Fibroblast of lung (primary cell): ENCODE measurements at regions not wholly inside any gene's neighbourhood (a gene's known extent, or its start where the extent isn't known, plus 50 kb on each side); places are given as distances from the start of the nearest gene placed in this dataset.

Experiments
- DNase-seq, 2 donors: peaks; one replicate each; pipeline versions ENCODE4 v3.0.0 to v3.0.0-alpha.2; 2010; ENCODE audit warnings: low read depth in 2 of 2
- H2AFZ ChIP-seq: 2 replicates; pipeline ENCODE4 v1.5.1; 2012; ENCODE audit warnings: low read length, control low read depth, inconsistent platforms
- H3K27ac ChIP-seq: 2 replicates; pipeline ENCODE4 v1.5.1; 2011; ENCODE audit warnings: low read length, control low read depth; ENCODE audit not compliant: insufficient read depth
- H3K27me3 ChIP-seq: 2 replicates; pipeline ENCODE4 v1.5.1; 2011; ENCODE audit warnings: mild to moderate bottlenecking, low read length; ENCODE audit not compliant: control insufficient read depth, insufficient read depth
- H3K36me3 ChIP-seq: 2 replicates; pipeline ENCODE4 v1.5.1; 2011; ENCODE audit warnings: low read length; ENCODE audit not compliant: control insufficient read depth, insufficient read depth
- H3K4me1 ChIP-seq: 2 replicates; pipeline ENCODE4 v1.5.1; 2011; ENCODE audit warnings: low read length; ENCODE audit not compliant: control insufficient read depth, insufficient read depth; ENCODE audit errors: extremely low read depth
- H3K4me2 ChIP-seq: 2 replicates; pipeline ENCODE4 v1.5.1; 2011; ENCODE audit warnings: low read length, control low read depth; ENCODE audit not compliant: insufficient read depth; ENCODE audit errors: extremely low read depth
- H3K4me3 ChIP-seq, 4 experiments: fragments of 200-600 bp in 1 of 4; sonication (generic) in 1 of 4; replicated peaks in 1 of 4; 2 replicates each; pipeline ENCODE4 v1.5.1; 2011 to 2016; ENCODE audit warnings: low read length in 4 of 4, low read depth in 3 of 4, mild to moderate bottlenecking in 3 of 4, control low read depth in 2 of 4, inconsistent platforms in 1 of 4, mixed read lengths in 1 of 4; ENCODE audit not compliant: insufficient read depth in 1 of 4; ENCODE audit errors: control extremely low read depth in 1 of 4
- H3K79me2 ChIP-seq: 2 replicates; pipeline ENCODE4 v1.5.1; 2012; ENCODE audit warnings: mild to moderate bottlenecking, low read length, inconsistent platforms; ENCODE audit not compliant: control insufficient read depth, insufficient read depth
- H3K9ac ChIP-seq: 2 replicates; pipeline ENCODE4 v1.5.1; 2011; ENCODE audit warnings: mild to moderate bottlenecking, low read length, control low read depth; ENCODE audit not compliant: insufficient read depth
- H3K9me3 ChIP-seq: 2 replicates; pipeline ENCODE4 v1.5.1; 2012; ENCODE audit warnings: low read depth, low read length; ENCODE audit not compliant: control insufficient read depth, insufficient read depth
- H4K20me1 ChIP-seq: 2 replicates; pipeline ENCODE4 v1.5.1; 2011; ENCODE audit warnings: low read length; ENCODE audit not compliant: control insufficient read depth, insufficient read depth; ENCODE audit errors: extremely low read depth
- CTCF ChIP-seq, 2 donors: IDR thresholded peaks in 1 of 2; conservative IDR thresholded peaks in 1 of 2; 1 replicate in 1 of 2; 2 replicates in 1 of 2; pipeline ENCODE4 v1.5.1; 2011 to 2012; ENCODE audit warnings: low read length in 2 of 2, control low read depth in 1 of 2, inconsistent platforms in 1 of 2, low read depth in 1 of 2, mild to moderate bottlenecking in 1 of 2
- EZH2 ChIP-seq: IDR thresholded peaks from 2 replicates; pipeline ENCODE4 v1.5.1; 2012; ENCODE audit warnings: low read length, control low read depth, mild to moderate bottlenecking; ENCODE audit errors: missing control alignments

- DNase-seq, result no peak
- H3K4me1 ChIP-seq, result no peaks in the 10 kb centered on the region
- no peaks in the 10 kb centered on the region for H3K36me3 ChIP-seq
- TF ChIP-seq EZH2 (no peak), CTCF (conservative IDR thresholded peaks at IDR 0.05 in 1 of 2, IDR thresholded peaks at IDR 0.05 in 1 of 2; ENCODE audit: low read depth in 1 of 2, low read length in 2 of 2) (no peak)
- H2AFZ ChIP-seq, result no peak overlapping the region
- no peak overlapping the region for H3K9ac ChIP-seq
- no peaks in the 10 kb centered on the region for H3K9me3 ChIP-seq
- H3K27ac ChIP-seq, result no peak overlapping the region
- H3K4me3 ChIP-seq, result no peak overlapping the region
- no peaks in the 10 kb centered on the region for H4K20me1 ChIP-seq
- no peaks in the 10 kb centered on the region for H3K79me2 ChIP-seq
- no peaks in the 10 kb centered on the region for H3K27me3 ChIP-seq
- no peak overlapping the region for H3K4me2 ChIP-seq
These were observed 95.9 kb upstream of the CHD6 start for GRCh38 chr20:41714030-41714429.

DNA sequence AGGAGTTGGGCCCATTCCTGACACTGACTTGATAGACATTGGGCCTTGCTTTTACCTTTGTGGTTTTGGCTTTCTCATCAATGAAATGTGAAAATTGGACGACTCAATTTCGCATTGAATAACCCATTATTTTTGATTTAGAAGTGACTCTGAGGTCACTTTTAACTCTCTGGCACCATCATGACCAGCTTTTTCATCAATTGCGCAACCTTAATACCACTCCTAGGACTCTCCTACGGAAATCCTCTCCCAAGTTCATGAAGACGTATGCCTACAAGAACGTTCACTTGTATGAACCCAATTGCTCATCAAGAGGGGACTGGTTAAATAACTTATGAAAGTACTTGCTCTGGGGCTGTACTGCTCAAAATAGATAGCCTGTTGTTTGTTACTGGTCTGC lies 86.7 kb upstream of the CHD6 start:
- no peak overlapping the region for H3K4me3 ChIP-seq
- H3K79me2 ChIP-seq, result no peaks in the 10 kb centered on the region
- H2AFZ ChIP-seq, result no peak overlapping the region
- DNase-seq, result no peak
- H3K27me3 ChIP-seq, result no peaks in the 10 kb centered on the region
- no peak overlapping the region for H3K27ac ChIP-seq
- no peaks in the 10 kb centered on the region for H3K36me3 ChIP-seq
- no peaks in the 10 kb centered on the region for H3K9me3 ChIP-seq
- no peaks in the 10 kb centered on the region for H4K20me1 ChIP-seq
- no peaks in the 10 kb centered on the region for H3K4me1 ChIP-seq
- H3K4me2 ChIP-seq, result no peak overlapping the region
- no peak overlapping the region for H3K9ac ChIP-seq
- TF ChIP-seq EZH2, result no peak

DNA sequence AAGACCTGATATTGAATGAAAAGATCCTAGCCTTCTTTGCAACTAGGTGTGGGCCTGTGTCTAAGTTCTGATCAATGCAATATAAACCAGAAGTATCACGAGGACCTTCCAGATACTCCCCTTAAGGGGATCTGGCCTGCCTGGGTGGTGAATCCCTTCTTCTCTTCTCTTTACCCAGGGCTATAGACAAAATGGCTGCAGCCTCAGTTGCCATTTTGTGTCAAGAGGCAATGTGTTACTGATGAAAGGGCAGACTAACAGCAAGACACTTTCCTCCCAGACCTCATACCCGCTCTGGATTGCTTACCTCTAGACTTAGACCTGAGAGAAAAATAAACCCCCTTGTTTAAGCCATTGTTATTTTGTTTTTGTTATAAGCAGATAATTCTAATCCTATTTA lies 84.5 kb upstream of the CHD6 start:
- Histone ChIP-seq H3K9ac (no peak overlapping the region), H3K27me3 (no peaks in the 10 kb centered on the region), H3K4me1 (no peaks in the 10 kb centered on the region), H3K27ac (no peak overlapping the region), H2AFZ (no peak overlapping the region), H4K20me1 (no peaks in the 10 kb centered on the region), H3K4me3 (no peak overlapping the region), H3K79me2 (no peaks in the 10 kb centered on the region), H3K36me3 (no peaks in the 10 kb centered on the region), H3K9me3 (no peaks in the 10 kb centered on the region), H3K4me2 (no peak overlapping the region)
- no peak for DNase-seq
- TF ChIP-seq EZH2 (no peak), CTCF (conservative IDR thresholded peaks at IDR 0.05 in 1 of 2, IDR thresholded peaks at IDR 0.05 in 1 of 2; ENCODE audit: low read depth in 1 of 2, low read length in 2 of 2) (no peak)
